IMR-90 (cell line): ENCODE measurements at regions not wholly inside any gene's neighbourhood (a gene's known extent, or its start where the extent isn't known, plus 50 kb on each side); places are given as distances from the start of the nearest gene placed in this dataset.

Experiments used
- ATAC-seq: fragments of 200-7000 bp; cut with Tn5 transposase; 2 replicates; pipeline ENCODE4 v1.9.1; 2020; ENCODE audit warnings: low read depth, mild to moderate bottlenecking, moderate library complexity
- BruUV-seq: library from RNA; stranded (reverse); fragments of 400-500 nt; replicated peaks from 2 replicates; lab custom pipeline; 2021; lab: Mats Ljungman, UMichigan
- CTCF ChIA-PET: fragments of 300-600 bp; formaldehyde crosslinking; extraction: SDS; loops from one replicate; lab custom pipeline; 2021; ENCODE audit warnings: antibody characterized with exemption; lab: Yijun Ruan, JAX
- POLR2A ChIA-PET: fragments of 300-600 bp; sonication (Branson Sonifier 250); formaldehyde crosslinking; loops from one replicate; lab custom pipeline; 2022; ENCODE audit warnings: antibody characterized with exemption; ENCODE audit not compliant: unreplicated experiment; lab: Charles Lee
- DNase-seq: peaks from one replicate; pipeline ENCODE4 v3.0.0; 2013
- H2AFZ ChIP-seq: replicated peaks from 2 replicates; pipeline ENCODE3; 2013; ENCODE audit warnings: low read length, mild to moderate bottlenecking; ENCODE audit not compliant: poor library complexity
- H2AK5ac ChIP-seq: 2 replicates; pipeline ENCODE4 v1.6.1; 2013; ENCODE audit warnings: low read depth, low read length, inconsistent platforms
- H2AK9ac ChIP-seq: replicated peaks from 2 replicates; pipeline ENCODE3; 2013; ENCODE audit warnings: mild to moderate bottlenecking, low read depth, low read length, moderate library complexity; ENCODE audit not compliant: poor library complexity
- H2BK120ac ChIP-seq: 2 replicates; pipeline ENCODE4 v1.6.1; 2013; ENCODE audit warnings: low read depth, low read length, inconsistent platforms
- H2BK15ac ChIP-seq: 3 replicates; pipeline ENCODE4 v1.6.1; 2013; ENCODE audit warnings: low read depth, low read length, inconsistent platforms
- H2BK20ac ChIP-seq: 2 replicates; pipeline ENCODE4 v1.6.1; 2013; ENCODE audit warnings: low read depth, mild to moderate bottlenecking, inconsistent platforms, low read length, moderate library complexity
- H2BK5ac ChIP-seq: 2 replicates; pipeline ENCODE4 v1.6.1; 2013; ENCODE audit warnings: mild to moderate bottlenecking, low read depth, low read length, inconsistent platforms; ENCODE audit not compliant: poor library complexity, severe bottlenecking
- H3K14ac ChIP-seq: replicated peaks from 2 replicates; pipeline ENCODE4 v1.6.1; 2013; ENCODE audit warnings: low read depth, low read length, inconsistent platforms
- H3K18ac ChIP-seq: 2 replicates; pipeline ENCODE4 v1.6.1; 2013; ENCODE audit warnings: low read depth, low read length, control low read depth
- H3K23ac ChIP-seq: 2 replicates; pipeline ENCODE4 v1.6.1; 2013; ENCODE audit warnings: low read depth, low read length, inconsistent platforms
- H3K27ac ChIP-seq: 2 replicates; pipeline ENCODE4 v1.5.1; 2013; ENCODE audit warnings: mild to moderate bottlenecking, control low read depth, low read length; ENCODE audit not compliant: insufficient read depth
- H3K27me3 ChIP-seq: 2 replicates; pipeline ENCODE4 v1.6.1; 2013; ENCODE audit warnings: low read length; ENCODE audit not compliant: control insufficient read depth, insufficient read depth
- H3K36me3 ChIP-seq: 2 replicates; pipeline ENCODE4 v1.6.1; 2013; ENCODE audit warnings: low read length, mixed read lengths; ENCODE audit not compliant: control insufficient read depth, insufficient read depth
- H3K4ac ChIP-seq: 2 replicates; pipeline ENCODE4 v1.6.1; 2013; ENCODE audit warnings: low read depth, low read length, inconsistent platforms
- H3K4me1 ChIP-seq: 2 replicates; pipeline ENCODE4 v1.6.1; 2013; ENCODE audit warnings: low read length, mixed read lengths; ENCODE audit not compliant: control insufficient read depth, insufficient read depth
- H3K4me2 ChIP-seq: 2 replicates; pipeline ENCODE4 v1.6.1; 2013; ENCODE audit warnings: low read depth, mild to moderate bottlenecking, control low read depth, low read length, moderate library complexity
- H3K4me3 ChIP-seq: 2 replicates; pipeline ENCODE4 v1.5.1; 2013; ENCODE audit warnings: low read depth, mild to moderate bottlenecking, control low read depth, low read length, moderate library complexity; ENCODE audit not compliant: insufficient read depth
- H3K56ac ChIP-seq: 2 replicates; pipeline ENCODE4 v1.6.1; 2013; ENCODE audit warnings: low read length, inconsistent platforms; ENCODE audit not compliant: insufficient read depth; ENCODE audit errors: extremely low read depth
- H3K79me1 ChIP-seq, 2 experiments: 2 replicates each; pipeline ENCODE4 v1.6.1; 2013; ENCODE audit warnings: low read length in 2 of 2, inconsistent platforms in 1 of 2, low read depth in 1 of 2
- H3K9ac ChIP-seq: 2 replicates; pipeline ENCODE4 v1.6.1; 2013; ENCODE audit warnings: low read depth, low read length, control low read depth
- H3K9me1 ChIP-seq: 2 replicates; pipeline ENCODE4 v1.6.1; 2013; ENCODE audit warnings: low read length, inconsistent platforms; ENCODE audit not compliant: insufficient read depth
- H3K9me3 ChIP-seq: 2 replicates; pipeline ENCODE4 v1.6.1; 2013; ENCODE audit warnings: low read length; ENCODE audit not compliant: control insufficient read depth, insufficient read depth
- H4K20me1 ChIP-seq: 2 replicates; pipeline ENCODE4 v1.6.1; 2013; ENCODE audit warnings: low read length, inconsistent platforms; ENCODE audit not compliant: insufficient read depth
- H4K5ac ChIP-seq: 2 replicates; pipeline ENCODE4 v1.6.1; 2013; ENCODE audit warnings: mild to moderate bottlenecking, low read depth, low read length, control low read depth
- H4K8ac ChIP-seq, 2 experiments: 2 replicates each; pipeline ENCODE4 v1.6.1; 2013; ENCODE audit warnings: low read depth in 2 of 2, low read length in 2 of 2, control low read depth in 1 of 2, inconsistent platforms in 1 of 2
- H4K91ac ChIP-seq: 2 replicates; pipeline ENCODE4 v1.6.1; 2013; ENCODE audit warnings: low read depth, low read length, inconsistent platforms; ENCODE audit not compliant: insufficient read depth
- BHLHE40 ChIP-seq: fragments of 150-350 bp; IDR thresholded peaks from 2 replicates; pipeline ENCODE4 v1.6.1; 2016; ENCODE audit warnings: mild to moderate bottlenecking, low read depth, low read length
- ELK1 ChIP-seq: fragments of 150-350 bp; IDR thresholded peaks from 2 replicates; pipeline ENCODE4 v1.6.1; 2016; ENCODE audit warnings: low read depth, mild to moderate bottlenecking, low read length, moderate library complexity, borderline replicate concordance
- FOS ChIP-seq: fragments of 150-350 bp; IDR thresholded peaks from 2 replicates; pipeline ENCODE4 v1.6.1; 2016; ENCODE audit warnings: low read depth, low read length
- MAFK ChIP-seq: IDR thresholded peaks from 2 replicates; pipeline ENCODE4 v1.6.1; 2012; ENCODE audit warnings: low read depth, low read length, improper control_type of control experiment
- MAZ ChIP-seq: IDR thresholded peaks from 2 replicates; pipeline ENCODE4 v1.6.1; 2012; ENCODE audit warnings: low read depth, mild to moderate bottlenecking, low read length, improper control_type of control experiment, moderate library complexity, borderline replicate concordance
- MXI1 ChIP-seq: IDR thresholded peaks from 2 replicates; pipeline ENCODE4 v1.6.1; 2012; ENCODE audit warnings: low read depth, mild to moderate bottlenecking, low read length, moderate library complexity, borderline replicate concordance
- NFE2L2 ChIP-seq: fragments of 150-350 bp; IDR thresholded peaks from 2 replicates; pipeline ENCODE4 v1.6.1; 2016; ENCODE audit warnings: low read depth, mild to moderate bottlenecking, low read length
- POLR2A ChIP-seq: IDR thresholded peaks from 2 replicates; pipeline ENCODE4 v1.6.1; 2012; ENCODE audit warnings: mild to moderate bottlenecking, low read depth, low read length
- RFX5 ChIP-seq: IDR thresholded peaks from 2 replicates; pipeline ENCODE4 v1.8.0; 2012; ENCODE audit warnings: low read depth, mild to moderate bottlenecking, low read length, moderate library complexity
- SMC3 ChIP-seq: fragments of 150-350 bp; IDR thresholded peaks from 2 replicates; pipeline ENCODE4 v1.6.1; 2016; ENCODE audit warnings: low read depth, mild to moderate bottlenecking, antibody characterized with exemption, low read length, moderate library complexity
- WGBS, 2 experiments: methylation state at CpG; one replicate each; pipeline versions ENCODE4 v1.1.5 to v1.1.7; 2013; ENCODE audit warnings: missing lambda C conversion rate in 2 of 2; ENCODE audit not compliant: insufficient read length in 1 of 2; ENCODE audit errors: extremely low coverage in 2 of 2; 5-methylcytosine and 5-hydroxymethylcytosine counted together
- dilution Hi-C: fragments of 300-500 bp; cut with HindIII; formaldehyde crosslinking; loops from one replicate; pipeline ENCODE4 v1.14.3; 2018; ENCODE audit warnings: low sequenced_read_pairs; ENCODE audit not compliant: unreplicated experiment
- in situ Hi-C: fragments of 300-500 bp; cut with MboI; formaldehyde crosslinking; loops from 3 replicates; pipeline ENCODE4 v1.14.3; 2019; ENCODE audit warnings: low sequenced_read_pairs, inconsistent platforms, mixed read lengths
- intact Hi-C: fragments of 100-400 bp; cut with micrococcal nuclease; formaldehyde crosslinking; loops from 2 replicates; pipeline ENCODE4 v1.10.0; 2022

GRCh38 chr3:89947337-89947954 is 840.0 kb downstream of the EPHA3 start:
- Histone ChIP-seq H2AFZ (no peak overlapping the region), H3K4ac (no peak overlapping the region), H3K27me3 (no peaks in the 10 kb centered on the region), H2BK120ac (no peak overlapping the region), H3K14ac (no peak overlapping the region), H3K79me1 (no peaks in the 10 kb centered on the region), H2BK15ac (no peak overlapping the region), H2AK9ac (no peak overlapping the region), H4K91ac (no peak overlapping the region), H2BK5ac (no peak overlapping the region), H3K4me2 (no peak overlapping the region), H3K9me3 (0 out of 2 replicates have a peak, but pooled peaks cover 2% of the 10 kb centered on the region), H3K9me1 (no peaks in the 10 kb centered on the region), H3K4me3 (no peak overlapping the region), H3K56ac (no peak overlapping the region), H3K36me3 (no peaks in the 10 kb centered on the region), H3K27ac (no peak overlapping the region), H2AK5ac (no peak overlapping the region), H4K8ac (no peak overlapping the region), H3K23ac (no peak overlapping the region), H4K20me1 (no peaks in the 10 kb centered on the region), H3K4me1 (no peaks in the 10 kb centered on the region), H4K5ac (no peak overlapping the region), H3K9ac (no peak overlapping the region), H3K18ac (no peak overlapping the region), H2BK20ac (no peak overlapping the region)
- no peak for TF ChIP-seq NFE2L2
- TF ChIP-seq MAZ = no peak
- TF ChIP-seq ELK1 = no peak
- TF ChIP-seq RFX5 = no peak
- TF ChIP-seq FOS = no peak
- TF ChIP-seq MAFK = no peak
- no peak for TF ChIP-seq BHLHE40
- no peak for TF ChIP-seq MXI1
- no peak for TF ChIP-seq POLR2A
- no peak for TF ChIP-seq SMC3
- ChIA-PET POLR2A (no interaction called here), CTCF (no interaction called here)
- ATAC-seq (no peak), DNase-seq (no peak)
- in situ Hi-C loops (loop anchor here (25.0 kb wide), 1 partner anchor 110 kb away; no protein-coding TSS in a partner anchor), intact Hi-C loops (no loop called here), dilution Hi-C loops (no loop called here)
- 31% methylated on average over 2 of the region's 5 CpGs; no CpG with 5 or more reads in 1 of the 2 experiments for WGBS, 2 experiments
- no TSS peak for BruUV-seq
